ENCODE measurements at regions not wholly inside any gene's neighbourhood (a gene's known extent, or its start where the extent isn't known, plus 50 kb on each side); places are given as distances from the start of the nearest gene placed in this dataset.
"Not testable (repeated sequence)": the region's sequence is repeated elsewhere in the genome, so short reads cannot be mapped to it uniquely, and the experiment has no call there.

GRCh38 chr9:65466911-65467734 lies 182.1 kb upstream of the FOXD4L5 start:
- not testable (repeated sequence) for TF ChIP-seq CTCF, POLR2A (IDR thresholded peaks at IDR 0.05)
